H1 (cell line): ENCODE measurements at regions not wholly inside any gene's neighbourhood (a gene's known extent, or its start where the extent isn't known, plus 50 kb on each side); places are given as distances from the start of the nearest gene placed in this dataset.

Source experiments
- CTCF ChIA-PET: fragments of 300-600 bp; sonication (Branson Sonifier 250); formaldehyde crosslinking; loops from one replicate; lab custom pipeline; 2021; ENCODE audit not compliant: partially characterized antibody; lab: Charles Lee
- POLR2A ChIA-PET: fragments of 300-600 bp; sonication (Branson Sonifier 250); formaldehyde crosslinking; loops from one replicate; lab custom pipeline; 2021; ENCODE audit warnings: inconsistent platforms; ENCODE audit not compliant: partially characterized antibody; lab: Charles Lee
- DNase-seq, 2 experiments: peaks; one replicate each; pipeline versions ENCODE4 v3.0.0 to v3.0.0-alpha.2; 2010 to 2022; ENCODE audit warnings: low spot score in 2 of 2, low read depth in 1 of 2, mixed read lengths in 1 of 2
- FAIRE-seq: peaks from 2 replicates; lab custom pipeline; 2011; peaks lifted over from hg19 to GRCh38; lab: Jason Lieb, UNC
- H2AFZ ChIP-seq: 2 replicates; pipeline ENCODE4 v1.8.1; 2012; ENCODE audit warnings: low read length, inconsistent platforms
- H2AK5ac ChIP-seq: 2 replicates; pipeline ENCODE4 v1.6.1; 2013; ENCODE audit warnings: low read depth, low read length
- H2BK120ac ChIP-seq: replicated peaks from 2 replicates; pipeline ENCODE3; 2013; ENCODE audit warnings: low read depth, low read length, inconsistent platforms
- H2BK12ac ChIP-seq: 2 replicates; pipeline ENCODE4 v1.6.1; 2013; ENCODE audit warnings: low read depth, low read length
- H2BK15ac ChIP-seq: 2 replicates; pipeline ENCODE4 v1.6.1; 2013; ENCODE audit warnings: low read length
- H2BK20ac ChIP-seq: 2 replicates; pipeline ENCODE4 v1.6.1; 2013; ENCODE audit warnings: low read length
- H2BK5ac ChIP-seq: 2 replicates; pipeline ENCODE4 v1.6.1; 2013; ENCODE audit warnings: low read depth, low read length
- H3K14ac ChIP-seq: 2 replicates; pipeline ENCODE4 v1.6.1; 2013; ENCODE audit warnings: inconsistent platforms; ENCODE audit not compliant: insufficient read length
- H3K18ac ChIP-seq: 2 replicates; pipeline ENCODE4 v1.6.1; 2013; ENCODE audit warnings: low read length; ENCODE audit errors: extremely low read depth
- H3K23ac ChIP-seq: 2 replicates; pipeline ENCODE4 v1.6.1; 2013; ENCODE audit warnings: inconsistent platforms; ENCODE audit not compliant: insufficient read length
- H3K23me2 ChIP-seq: 2 replicates; pipeline ENCODE4 v1.6.1; 2013; ENCODE audit warnings: low read depth, low read length
- H3K27ac ChIP-seq: 2 replicates; pipeline ENCODE4 v1.6.1; 2011; ENCODE audit warnings: low read depth, low read length, inconsistent platforms
- H3K27me3 ChIP-seq, 4 experiments: replicated peaks in 1 of 4; 1 replicate in 1 of 4; 2 replicates in 3 of 4; pipeline versions ENCODE4 v1.6.1 to v1.8.1; 2011 to 2013; ENCODE audit warnings: low read length in 3 of 4, mild to moderate bottlenecking in 3 of 4, inconsistent platforms in 2 of 4, mixed read lengths in 2 of 4, moderate library complexity in 1 of 4; ENCODE audit not compliant: control insufficient read depth in 3 of 4, insufficient read depth in 3 of 4; ENCODE audit errors: extremely low read depth in 1 of 4
- H3K36me3 ChIP-seq, 4 experiments: 2 replicates each; pipeline versions ENCODE4 v1.6.1 to v1.8.1; 2011 to 2013; ENCODE audit warnings: mild to moderate bottlenecking in 4 of 4, low read length in 3 of 4, moderate library complexity in 2 of 4, control low read depth in 1 of 4, inconsistent platforms in 1 of 4; ENCODE audit not compliant: insufficient read depth in 4 of 4, control insufficient read depth in 2 of 4
- H3K4ac ChIP-seq: replicated peaks from 2 replicates; pipeline ENCODE3; 2013; ENCODE audit warnings: low read length, low read depth, mixed read lengths, inconsistent platforms; ENCODE audit not compliant: insufficient read length
- H3K4me1 ChIP-seq, 4 experiments: replicated peaks in 1 of 4; 1 replicate in 1 of 4; 2 replicates in 3 of 4; pipeline versions ENCODE4 v1.6.1 to v1.8.1; 2011 to 2013; ENCODE audit warnings: low read length in 3 of 4, inconsistent platforms in 2 of 4, mixed read lengths in 1 of 4; ENCODE audit not compliant: insufficient read depth in 4 of 4, control insufficient read depth in 3 of 4
- H3K4me2 ChIP-seq, 2 experiments: 2 replicates each; pipeline versions ENCODE4 v1.6.1 to v1.8.1; 2011 to 2013; ENCODE audit warnings: low read depth in 2 of 2, low read length in 2 of 2, control low read depth in 1 of 2, inconsistent platforms in 1 of 2, mild to moderate bottlenecking in 1 of 2; ENCODE audit not compliant: insufficient read depth in 1 of 2
- H3K4me3 ChIP-seq, 4 experiments: fragments of 200-600, 300-600 bp in 1 of 4; sonication (generic), shearing (Covaris generic), sonication (Bioruptor Twin) in 1 of 4; 2 replicates each; pipeline versions ENCODE4 v1.5.1 to v1.8.1; 2011 to 2016; ENCODE audit warnings: low read length in 4 of 4, low read depth in 3 of 4, control low read depth in 2 of 4, inconsistent platforms in 2 of 4, mild to moderate bottlenecking in 2 of 4, mixed read lengths in 1 of 4, moderate library complexity in 1 of 4; ENCODE audit not compliant: insufficient read depth in 2 of 4; ENCODE audit errors: extremely low read depth in 1 of 4
- H3K56ac ChIP-seq: replicated peaks from 2 replicates; pipeline ENCODE3; 2013; ENCODE audit warnings: low read depth, mild to moderate bottlenecking, mixed read lengths, low read length, inconsistent platforms; ENCODE audit not compliant: insufficient read length
- H3K79me1 ChIP-seq: 2 replicates; pipeline ENCODE4 v1.6.1; 2013; ENCODE audit warnings: low read depth, low read length, control low read depth
- H3K79me2 ChIP-seq, 2 experiments: 2 replicates each; pipeline versions ENCODE4 v1.6.1 to v1.8.1; 2012 to 2013; ENCODE audit warnings: low read length in 2 of 2, mild to moderate bottlenecking in 2 of 2, inconsistent platforms in 1 of 2; ENCODE audit not compliant: insufficient read depth in 2 of 2, control insufficient read depth in 1 of 2
- H3K9ac ChIP-seq, 4 experiments: replicated peaks in 1 of 4; 1 replicate in 1 of 4; 2 replicates in 3 of 4; pipeline versions ENCODE4 v1.6.1 to v1.8.1; 2011 to 2013; ENCODE audit warnings: low read depth in 3 of 4, low read length in 3 of 4, control low read depth in 2 of 4, mild to moderate bottlenecking in 2 of 4, moderate library complexity in 2 of 4, inconsistent platforms in 1 of 4; ENCODE audit errors: extremely low read depth in 1 of 4
- H3K9me3 ChIP-seq, 2 experiments: 2 replicates each; pipeline versions ENCODE4 v1.6.1 to v1.8.1; 2012 to 2013; ENCODE audit warnings: mild to moderate bottlenecking in 2 of 2, moderate library complexity in 2 of 2, control low read depth in 1 of 2, inconsistent platforms in 1 of 2, low read depth in 1 of 2, low read length in 1 of 2, mixed read lengths in 1 of 2; ENCODE audit not compliant: insufficient read depth in 2 of 2
- H4K20me1 ChIP-seq, 2 experiments: replicated peaks in 1 of 2; 2 replicates each; pipeline versions ENCODE3 to v1.8.1; 2011 to 2013; ENCODE audit warnings: inconsistent platforms in 2 of 2, low read length in 2 of 2, mild to moderate bottlenecking in 1 of 2; ENCODE audit not compliant: insufficient read depth in 2 of 2, control insufficient read depth in 1 of 2
- H4K5ac ChIP-seq: 2 replicates; pipeline ENCODE4 v1.6.1; 2013; ENCODE audit warnings: low read length, low read depth, mixed read lengths, inconsistent platforms; ENCODE audit not compliant: insufficient read length
- H4K8ac ChIP-seq: 2 replicates; pipeline ENCODE4 v1.8.0; 2013; ENCODE audit warnings: mild to moderate bottlenecking, moderate library complexity, low read length, inconsistent platforms; ENCODE audit not compliant: insufficient read depth; ENCODE audit errors: extremely low read depth
- H4K91ac ChIP-seq: replicated peaks from 2 replicates; pipeline ENCODE3; 2013; ENCODE audit warnings: low read length, mixed read lengths, inconsistent platforms; ENCODE audit not compliant: insufficient read length
- ATF2 ChIP-seq: IDR thresholded peaks from 2 replicates; pipeline ENCODE4 v1.6.1; 2012; ENCODE audit warnings: low read length, inconsistent platforms
- HDAC2 ChIP-seq, 2 experiments: fragments of 300-600 bp in 1 of 2; sonication (generic) in 1 of 2; IDR thresholded peaks; 2 replicates each; pipeline ENCODE4 v1.6.1; 2011 to 2012; ENCODE audit warnings: low read depth in 2 of 2, low read length in 2 of 2, mild to moderate bottlenecking in 2 of 2, moderate library complexity in 2 of 2, borderline replicate concordance in 1 of 2, inconsistent platforms in 1 of 2
- SIRT6 ChIP-seq: IDR thresholded peaks from one replicate; pipeline ENCODE4 v1.7.1; 2012; ENCODE audit warnings: low read length, inconsistent platforms
- SUZ12 ChIP-seq: fragments of 200-600 bp; sonication (generic); IDR thresholded peaks from 2 replicates; pipeline ENCODE4 v1.6.1; 2012; ENCODE audit warnings: mild to moderate bottlenecking, inconsistent platforms, low read length, moderate library complexity, mixed read lengths

GRCh38 chr3:106421909-106422308 is 553.1 kb upstream of the CBLB start:
- no peak overlapping the region for H2BK20ac ChIP-seq
- no peak overlapping the region for H4K8ac ChIP-seq
- no peak overlapping the region for H3K18ac ChIP-seq
- no peak overlapping the region for H4K5ac ChIP-seq
- no peaks in the 10 kb centered on the region for H3K27me3 ChIP-seq
- ChIA-PET POLR2A (no interaction called here), CTCF (no interaction called here)
- no peaks in the 10 kb centered on the region for H3K9me3 ChIP-seq
- H3K23ac ChIP-seq = no peak overlapping the region
- no peak overlapping the region for H2BK15ac ChIP-seq
- no peaks in the 10 kb centered on the region for H3K79me2 ChIP-seq
- H3K27ac ChIP-seq = no peak overlapping the region
- no peak overlapping the region for H3K14ac ChIP-seq
- no peaks in the 10 kb centered on the region for H3K79me1 ChIP-seq
- H3K4ac ChIP-seq = no peak overlapping the region
- H2BK12ac ChIP-seq = no peak overlapping the region
- H2BK5ac ChIP-seq = no peak overlapping the region
- H3K9ac ChIP-seq = no peak overlapping the region
- FAIRE-seq (no peak), DNase-seq (no peak)
- no peak overlapping the region for H3K4me2 ChIP-seq
- no peaks in the 10 kb centered on the region for H3K36me3 ChIP-seq
- no peak overlapping the region for H3K56ac ChIP-seq
- H2AFZ ChIP-seq = no peak overlapping the region
- H4K91ac ChIP-seq = no peak overlapping the region
- no peaks in the 10 kb centered on the region for H3K4me1 ChIP-seq
- H2BK120ac ChIP-seq = no peak overlapping the region
- H3K23me2 ChIP-seq = peaks cover 2% of the 10 kb centered on the region; the same call in 1 of the 2 replicates
- H2AK5ac ChIP-seq = no peak overlapping the region
- H3K4me3 ChIP-seq = no peak overlapping the region
- H4K20me1 ChIP-seq = no peaks in the 10 kb centered on the region
- TF ChIP-seq SUZ12 = no peak
- no peak for TF ChIP-seq SIRT6
- no peak for TF ChIP-seq HDAC2 (IDR thresholded peaks at IDR 0.05; ENCODE audit: borderline replicate concordance in 1 of 2, low read depth in 2 of 2, low read length in 2 of 2)
- TF ChIP-seq ATF2 = no peak
